ENCODE measurements at regions not wholly inside any gene's neighbourhood (a gene's known extent, or its start where the extent isn't known, plus 50 kb on each side); places are given as distances from the start of the nearest gene placed in this dataset.
"Not testable (repeated sequence)": the region's sequence is repeated elsewhere in the genome, so short reads cannot be mapped to it uniquely, and the experiment has no call there.

GRCh38 chr9:88880199-88880598 is 111.1 kb upstream of the S1PR3 start:
- H3K4me1 ChIP-seq (ENCODE audit: control insufficient read depth in 4 of 4, insufficient read depth in 4 of 4, low read length in 3 of 4): no peaks in the 10 kb centered on the region
- H3K9ac ChIP-seq (ENCODE audit: low read depth in 1 of 2, low read length in 2 of 2): no peak overlapping the region
- no peaks in the 10 kb centered on the region for H3K9me3 ChIP-seq (ENCODE audit: control insufficient read depth in 4 of 4, low read length in 3 of 4)
- WGBS: 77% methylated on average over 8 of the region's 8 CpGs
- no peak for DNase-seq (ENCODE audit: low spot score)
- no peak overlapping the region for H3K27ac ChIP-seq (ENCODE audit: low read depth in 1 of 2, low read length in 2 of 2)
- no peaks in the 10 kb centered on the region for H3K27me3 ChIP-seq (ENCODE audit: control insufficient read depth in 4 of 4, insufficient read depth in 4 of 4, low read length in 3 of 4)
- no peaks in the 10 kb centered on the region for H3K36me3 ChIP-seq (ENCODE audit: control insufficient read depth in 4 of 4, insufficient read depth in 3 of 4, low read depth in 1 of 4, low read length in 3 of 4)
- no peak overlapping the region for H3K4me3 ChIP-seq (ENCODE audit: low read depth in 1 of 3, low read length in 3 of 3)
- no peak for TF ChIP-seq RXRA (IDR thresholded peaks at IDR 0.05)
- TF ChIP-seq FOXA1 (IDR thresholded peaks at IDR 0.05): no peak
- TF ChIP-seq GABPA (IDR thresholded peaks at IDR 0.05 in 1 of 2, conservative IDR thresholded peaks at IDR 0.05 in 1 of 2): no peak
- no peak for TF ChIP-seq NR2F2 (IDR thresholded peaks at IDR 0.05)
- TF ChIP-seq JUND (IDR thresholded peaks at IDR 0.05): no peak
- no peak for TF ChIP-seq YY1 (IDR thresholded peaks at IDR 0.05)
- no peak for TF ChIP-seq TAF1 (conservative IDR thresholded peaks at IDR 0.05)
- no peak for TF ChIP-seq EGR1 (IDR thresholded peaks at IDR 0.05; ENCODE audit: low read depth in 2 of 2)
- no peak for TF ChIP-seq ATF3 (IDR thresholded peaks at IDR 0.05)
- no peak for TF ChIP-seq HNF4G (IDR thresholded peaks at IDR 0.05)
- TF ChIP-seq RAD21 (IDR thresholded peaks at IDR 0.05): no peak
- TF ChIP-seq ZBTB33 (IDR thresholded peaks at IDR 0.05): no peak
- TF ChIP-seq, protein P1, sequence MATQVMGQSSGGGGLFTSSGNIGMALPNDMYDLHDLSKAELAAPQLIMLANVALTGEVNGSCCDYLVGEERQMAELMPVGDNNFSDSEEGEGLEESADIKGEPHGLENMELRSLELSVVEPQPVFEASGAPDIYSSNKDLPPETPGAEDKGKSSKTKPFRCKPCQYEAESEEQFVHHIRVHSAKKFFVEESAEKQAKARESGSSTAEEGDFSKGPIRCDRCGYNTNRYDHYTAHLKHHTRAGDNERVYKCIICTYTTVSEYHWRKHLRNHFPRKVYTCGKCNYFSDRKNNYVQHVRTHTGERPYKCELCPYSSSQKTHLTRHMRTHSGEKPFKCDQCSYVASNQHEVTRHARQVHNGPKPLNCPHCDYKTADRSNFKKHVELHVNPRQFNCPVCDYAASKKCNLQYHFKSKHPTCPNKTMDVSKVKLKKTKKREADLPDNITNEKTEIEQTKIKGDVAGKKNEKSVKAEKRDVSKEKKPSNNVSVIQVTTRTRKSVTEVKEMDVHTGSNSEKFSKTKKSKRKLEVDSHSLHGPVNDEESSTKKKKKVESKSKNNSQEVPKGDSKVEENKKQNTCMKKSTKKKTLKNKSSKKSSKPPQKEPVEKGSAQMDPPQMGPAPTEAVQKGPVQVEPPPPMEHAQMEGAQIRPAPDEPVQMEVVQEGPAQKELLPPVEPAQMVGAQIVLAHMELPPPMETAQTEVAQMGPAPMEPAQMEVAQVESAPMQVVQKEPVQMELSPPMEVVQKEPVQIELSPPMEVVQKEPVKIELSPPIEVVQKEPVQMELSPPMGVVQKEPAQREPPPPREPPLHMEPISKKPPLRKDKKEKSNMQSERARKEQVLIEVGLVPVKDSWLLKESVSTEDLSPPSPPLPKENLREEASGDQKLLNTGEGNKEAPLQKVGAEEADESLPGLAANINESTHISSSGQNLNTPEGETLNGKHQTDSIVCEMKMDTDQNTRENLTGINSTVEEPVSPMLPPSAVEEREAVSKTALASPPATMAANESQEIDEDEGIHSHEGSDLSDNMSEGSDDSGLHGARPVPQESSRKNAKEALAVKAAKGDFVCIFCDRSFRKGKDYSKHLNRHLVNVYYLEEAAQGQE (IDR thresholded peaks at IDR 0.05): no peak
- TF ChIP-seq, protein P2, sequence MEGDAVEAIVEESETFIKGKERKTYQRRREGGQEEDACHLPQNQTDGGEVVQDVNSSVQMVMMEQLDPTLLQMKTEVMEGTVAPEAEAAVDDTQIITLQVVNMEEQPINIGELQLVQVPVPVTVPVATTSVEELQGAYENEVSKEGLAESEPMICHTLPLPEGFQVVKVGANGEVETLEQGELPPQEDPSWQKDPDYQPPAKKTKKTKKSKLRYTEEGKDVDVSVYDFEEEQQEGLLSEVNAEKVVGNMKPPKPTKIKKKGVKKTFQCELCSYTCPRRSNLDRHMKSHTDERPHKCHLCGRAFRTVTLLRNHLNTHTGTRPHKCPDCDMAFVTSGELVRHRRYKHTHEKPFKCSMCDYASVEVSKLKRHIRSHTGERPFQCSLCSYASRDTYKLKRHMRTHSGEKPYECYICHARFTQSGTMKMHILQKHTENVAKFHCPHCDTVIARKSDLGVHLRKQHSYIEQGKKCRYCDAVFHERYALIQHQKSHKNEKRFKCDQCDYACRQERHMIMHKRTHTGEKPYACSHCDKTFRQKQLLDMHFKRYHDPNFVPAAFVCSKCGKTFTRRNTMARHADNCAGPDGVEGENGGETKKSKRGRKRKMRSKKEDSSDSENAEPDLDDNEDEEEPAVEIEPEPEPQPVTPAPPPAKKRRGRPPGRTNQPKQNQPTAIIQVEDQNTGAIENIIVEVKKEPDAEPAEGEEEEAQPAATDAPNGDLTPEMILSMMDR (IDR thresholded peaks at IDR 0.05; ENCODE audit: low read depth, low read length, missing input control): no peak
- no peak for TF ChIP-seq FOXA2 (IDR thresholded peaks at IDR 0.05)
- TF ChIP-seq HNF4A (conservative IDR thresholded peaks at IDR 0.05): no peak

DNA sequence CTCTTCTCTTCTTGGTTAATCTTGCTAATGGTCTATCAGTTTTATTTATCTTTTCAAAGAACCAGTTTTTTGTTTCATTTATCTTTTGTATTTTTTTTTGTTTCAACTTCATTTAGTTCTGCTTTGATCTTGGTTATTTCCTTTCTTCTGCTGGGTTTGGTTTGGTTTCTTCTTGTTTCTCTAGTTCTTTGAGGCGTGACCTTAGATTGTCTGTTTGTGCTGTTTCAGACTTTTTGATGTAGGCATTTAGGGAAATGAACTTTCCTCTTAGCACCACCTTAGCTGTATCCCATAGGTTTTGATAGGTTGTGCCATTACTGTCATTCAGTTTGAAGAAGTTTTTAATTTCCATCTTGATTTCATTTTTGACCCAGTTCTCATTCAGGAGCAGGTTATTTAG is 107.0 kb upstream of the S1PR3 start:
- H3K4me3 ChIP-seq (ENCODE audit: low read depth in 1 of 3, low read length in 3 of 3); H3K9me3 ChIP-seq (ENCODE audit: control insufficient read depth in 4 of 4, low read length in 3 of 4); H3K27me3 ChIP-seq (ENCODE audit: control insufficient read depth in 4 of 4, insufficient read depth in 4 of 4, low read length in 3 of 4); H3K4me1 ChIP-seq (ENCODE audit: control insufficient read depth in 4 of 4, insufficient read depth in 4 of 4, low read length in 3 of 4); H3K27ac ChIP-seq (ENCODE audit: low read depth in 1 of 2, low read length in 2 of 2); H3K36me3 ChIP-seq (ENCODE audit: control insufficient read depth in 4 of 4, insufficient read depth in 3 of 4, low read depth in 1 of 4, low read length in 3 of 4); H3K9ac ChIP-seq (ENCODE audit: low read depth in 1 of 2, low read length in 2 of 2); DNase-seq (ENCODE audit: low spot score): not testable (repeated sequence)
- 67% methylated on average over 1 of the region's 1 CpG for WGBS

DNA sequence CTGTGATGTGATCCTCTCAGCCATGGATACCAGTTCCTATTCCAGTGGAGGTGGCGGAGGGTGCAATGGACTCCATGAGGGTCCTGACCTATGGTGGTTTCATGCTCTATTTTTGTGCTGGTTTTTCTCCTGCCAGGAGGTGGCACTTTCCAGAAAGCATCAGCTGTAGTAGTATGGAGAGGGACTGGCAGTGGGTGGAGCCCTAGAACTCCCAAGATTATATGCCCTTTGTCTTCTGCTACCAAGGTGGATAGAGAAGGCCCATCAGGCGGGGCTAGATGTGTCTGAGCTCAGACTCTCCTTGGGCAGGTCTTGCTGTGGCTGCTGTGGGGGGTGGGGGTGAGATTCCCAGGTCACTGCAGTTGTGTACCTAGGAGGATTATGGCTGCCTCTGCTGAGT is 104.5 kb upstream of the S1PR3 start:
- H3K36me3 ChIP-seq (ENCODE audit: control insufficient read depth in 4 of 4, insufficient read depth in 3 of 4, low read depth in 1 of 4, low read length in 3 of 4); H3K9ac ChIP-seq (ENCODE audit: low read depth in 1 of 2, low read length in 2 of 2); H3K4me1 ChIP-seq (ENCODE audit: control insufficient read depth in 4 of 4, insufficient read depth in 4 of 4, low read length in 3 of 4); H3K27ac ChIP-seq (ENCODE audit: low read depth in 1 of 2, low read length in 2 of 2); H3K27me3 ChIP-seq (ENCODE audit: control insufficient read depth in 4 of 4, insufficient read depth in 4 of 4, low read length in 3 of 4); DNase-seq (ENCODE audit: low spot score); H3K9me3 ChIP-seq (ENCODE audit: control insufficient read depth in 4 of 4, low read length in 3 of 4); H3K4me3 ChIP-seq (ENCODE audit: low read depth in 1 of 3, low read length in 3 of 3): not testable (repeated sequence)
- 89% methylated on average over 2 of the region's 2 CpGs for WGBS

All from liver (tissue), 8 donors.